PC-3 (cell line): ENCODE measurements at regions not wholly inside any gene's neighbourhood (a gene's known extent, or its start where the extent isn't known, plus 50 kb on each side); places are given as distances from the start of the nearest gene placed in this dataset.

Source experiments
- ATAC-seq: fragments of 200-7000 bp; cut with Tn5 transposase; 2 replicates; pipeline ENCODE4 v1.9.1; 2020; ENCODE audit warnings: mild to moderate bottlenecking, moderate library complexity
- BruUV-seq: library from RNA; stranded (reverse); fragments of 400-500 nt; replicated peaks from 2 replicates; lab custom pipeline; 2021; lab: Mats Ljungman, UMichigan
- CTCF ChIA-PET: fragments of 300-600 bp; sonication (Branson Sonifier 250); formaldehyde crosslinking; loops from one replicate; lab custom pipeline; 2022; ENCODE audit warnings: antibody characterized with exemption; lab: Charles Lee
- POLR2A ChIA-PET: fragments of 300-600 bp; sonication (Branson Sonifier 250); formaldehyde crosslinking; loops from one replicate; lab custom pipeline; 2022; ENCODE audit warnings: antibody characterized with exemption; ENCODE audit not compliant: unreplicated experiment; lab: Charles Lee
- DNase-seq: peaks from one replicate; pipeline ENCODE4 v3.0.0-alpha.2; 2015
- H2AFZ ChIP-seq: fragments of 300-600 bp; sonication (generic); 2 replicates; pipeline ENCODE4 v1.6.0; 2016; ENCODE audit warnings: antibody characterized with exemption, low read length
- H3F3A ChIP-seq: fragments of 300-600 bp; sonication (generic); one replicate; pipeline ENCODE4 v1.6.0; 2017; ENCODE audit warnings: antibody characterized with exemption, low read length, control low read depth, mild to moderate bottlenecking; ENCODE audit not compliant: unreplicated experiment
- H3K27ac ChIP-seq: fragments of 300-600 bp; sonication (generic); 2 replicates; pipeline ENCODE4 v1.5.1; 2016; ENCODE audit warnings: mild to moderate bottlenecking, low read length
- H3K27me3 ChIP-seq: fragments of 300-600 bp; sonication (generic); 2 replicates; pipeline ENCODE4 v1.6.1; 2016; ENCODE audit warnings: low read length, mixed read lengths
- H3K36me3 ChIP-seq: fragments of 300-600 bp; sonication (generic); 2 replicates; pipeline ENCODE4 v1.6.1; 2016; ENCODE audit warnings: low read depth, mixed run types, low read length, mixed read lengths
- H3K4me1 ChIP-seq: fragments of 300-600 bp; sonication (generic); 2 replicates; pipeline ENCODE4 v1.5.1; 2016; ENCODE audit warnings: low read length; ENCODE audit not compliant: insufficient read depth
- H3K4me2 ChIP-seq: fragments of 300-600 bp; sonication (generic); 2 replicates; pipeline ENCODE4 v1.6.0; 2016; ENCODE audit warnings: low read length
- H3K4me3 ChIP-seq: fragments of 300-600 bp; sonication (generic); 2 replicates; pipeline ENCODE4 v1.5.1; 2016; ENCODE audit warnings: mild to moderate bottlenecking, low read length, mixed read lengths
- H3K79me2 ChIP-seq: fragments of 300-600 bp; sonication (generic); 2 replicates; pipeline ENCODE4 v1.6.1; 2017; ENCODE audit warnings: low read length, mixed read lengths
- H3K9ac ChIP-seq: fragments of 300-600 bp; sonication (generic); 2 replicates; pipeline ENCODE4 v1.6.0; 2016; ENCODE audit warnings: mild to moderate bottlenecking, low read length
- H3K9me2 ChIP-seq: fragments of 300-600 bp; sonication (generic); replicated peaks from 2 replicates; pipeline ENCODE4 v1.6.1; 2016; ENCODE audit warnings: mixed run types, low read length, mixed read lengths
- H3K9me3 ChIP-seq: fragments of 300-600 bp; sonication (generic); 2 replicates; pipeline ENCODE4 v1.6.1; 2016; ENCODE audit warnings: low read length, mixed read lengths
- H4K20me1 ChIP-seq: fragments of 300-600 bp; sonication (generic); 2 replicates; pipeline ENCODE4 v1.6.1; 2016; ENCODE audit warnings: low read length, mixed read lengths
- EZH2 ChIP-seq: fragments of 300-600 bp; sonication (generic); IDR thresholded peaks from one replicate; pipeline ENCODE4 v1.6.1; 2017; ENCODE audit warnings: antibody characterized with exemption, mild to moderate bottlenecking, low read length; ENCODE audit not compliant: unreplicated experiment
- EZH2phosphoT487 ChIP-seq: fragments of 300-600 bp; sonication (generic); IDR thresholded peaks from 2 replicates; pipeline ENCODE4 v1.6.1; 2018; ENCODE audit warnings: mild to moderate bottlenecking, antibody characterized with exemption, low read length, borderline replicate concordance
- intact Hi-C: fragments of 100-400 bp; cut with micrococcal nuclease; formaldehyde crosslinking; loops from 2 replicates; pipeline ENCODE4 v1.9.0; 2023
- TF ChIP-seq, protein P1 (sequence below): fragments of 300-600 bp; sonication (generic); conservative IDR thresholded peaks from 2 replicates; pipeline ENCODE4 v1.5.1; 2017; ENCODE audit warnings: antibody characterized with exemption, low read depth, mild to moderate bottlenecking, low read length

DNA sequence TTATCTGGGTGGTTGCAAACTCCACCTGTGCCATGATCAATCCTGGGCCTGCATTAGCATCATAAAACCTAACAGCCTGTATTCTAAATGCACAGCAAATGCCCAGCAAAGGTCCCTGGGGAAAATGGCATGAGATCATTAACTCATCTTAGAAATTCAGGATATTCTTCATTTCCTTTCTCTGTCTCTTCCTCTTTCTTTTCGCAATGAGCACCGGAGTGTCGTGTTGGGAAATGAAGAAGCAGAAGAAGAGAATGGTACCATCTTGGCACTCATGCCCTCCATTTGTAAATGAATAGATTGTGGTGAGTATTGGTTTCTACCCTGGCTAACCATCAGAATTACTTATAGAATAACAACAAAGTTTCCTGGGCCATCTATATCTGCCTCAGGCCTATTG lies 193.6 kb downstream of the GALC start:
- Histone ChIP-seq H3K9me2 (no peaks in the 10 kb centered on the region), H3K9ac (no peak overlapping the region), H3K4me1 (no peaks in the 10 kb centered on the region), H3K27ac (no peak overlapping the region), H3K27me3 (no peaks in the 10 kb centered on the region), H3F3A (no peaks in the 10 kb centered on the region), H3K36me3 (no peaks in the 10 kb centered on the region), H2AFZ (no peak overlapping the region), H3K4me2 (no peak overlapping the region), H3K79me2 (no peaks in the 10 kb centered on the region), H4K20me1 (no peaks in the 10 kb centered on the region), H3K4me3 (no peak overlapping the region), H3K9me3 (peaks cover 9% of the 10 kb centered on the region)
- CTCF ChIA-PET: no interaction called here
- TF ChIP-seq, protein P1, sequence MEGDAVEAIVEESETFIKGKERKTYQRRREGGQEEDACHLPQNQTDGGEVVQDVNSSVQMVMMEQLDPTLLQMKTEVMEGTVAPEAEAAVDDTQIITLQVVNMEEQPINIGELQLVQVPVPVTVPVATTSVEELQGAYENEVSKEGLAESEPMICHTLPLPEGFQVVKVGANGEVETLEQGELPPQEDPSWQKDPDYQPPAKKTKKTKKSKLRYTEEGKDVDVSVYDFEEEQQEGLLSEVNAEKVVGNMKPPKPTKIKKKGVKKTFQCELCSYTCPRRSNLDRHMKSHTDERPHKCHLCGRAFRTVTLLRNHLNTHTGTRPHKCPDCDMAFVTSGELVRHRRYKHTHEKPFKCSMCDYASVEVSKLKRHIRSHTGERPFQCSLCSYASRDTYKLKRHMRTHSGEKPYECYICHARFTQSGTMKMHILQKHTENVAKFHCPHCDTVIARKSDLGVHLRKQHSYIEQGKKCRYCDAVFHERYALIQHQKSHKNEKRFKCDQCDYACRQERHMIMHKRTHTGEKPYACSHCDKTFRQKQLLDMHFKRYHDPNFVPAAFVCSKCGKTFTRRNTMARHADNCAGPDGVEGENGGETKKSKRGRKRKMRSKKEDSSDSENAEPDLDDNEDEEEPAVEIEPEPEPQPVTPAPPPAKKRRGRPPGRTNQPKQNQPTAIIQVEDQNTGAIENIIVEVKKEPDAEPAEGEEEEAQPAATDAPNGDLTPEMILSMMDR: no peak
- TF ChIP-seq EZH2phosphoT487 (no peak), EZH2 (no peak)
- POLR2A ChIA-PET: no interaction called here
- DNase-seq (no peak), ATAC-seq (no peak)
- intact Hi-C loops: no loop called here
- no TSS peak for BruUV-seq

GRCh38 chr14:87797001-87797400 lies 196.0 kb downstream of the GALC start:
- ChIA-PET POLR2A (no interaction called here), CTCF (no interaction called here)
- no peak overlapping the region for H2AFZ ChIP-seq
- H3K27me3 ChIP-seq: no peaks in the 10 kb centered on the region
- no peak overlapping the region for H3K4me3 ChIP-seq
- BruUV-seq: no TSS peak
- H3F3A ChIP-seq: no peaks in the 10 kb centered on the region
- TF ChIP-seq, protein P1: no peak
- TF ChIP-seq EZH2phosphoT487 (no peak), EZH2 (no peak)
- no peak overlapping the region for H3K4me2 ChIP-seq
- H3K27ac ChIP-seq: no peak overlapping the region
- H4K20me1 ChIP-seq: no peaks in the 10 kb centered on the region
- no peaks in the 10 kb centered on the region for H3K36me3 ChIP-seq
- no peaks in the 10 kb centered on the region for H3K4me1 ChIP-seq
- H3K9ac ChIP-seq: no peak overlapping the region
- H3K79me2 ChIP-seq: no peaks in the 10 kb centered on the region
- peaks cover 3% of the 10 kb centered on the region; the same call in 1 of the 2 replicates for H3K9me3 ChIP-seq
- no peak for DNase-seq
- no peaks in the 10 kb centered on the region for H3K9me2 ChIP-seq
- intact Hi-C loops: no loop called here
- no peak for ATAC-seq

DNA sequence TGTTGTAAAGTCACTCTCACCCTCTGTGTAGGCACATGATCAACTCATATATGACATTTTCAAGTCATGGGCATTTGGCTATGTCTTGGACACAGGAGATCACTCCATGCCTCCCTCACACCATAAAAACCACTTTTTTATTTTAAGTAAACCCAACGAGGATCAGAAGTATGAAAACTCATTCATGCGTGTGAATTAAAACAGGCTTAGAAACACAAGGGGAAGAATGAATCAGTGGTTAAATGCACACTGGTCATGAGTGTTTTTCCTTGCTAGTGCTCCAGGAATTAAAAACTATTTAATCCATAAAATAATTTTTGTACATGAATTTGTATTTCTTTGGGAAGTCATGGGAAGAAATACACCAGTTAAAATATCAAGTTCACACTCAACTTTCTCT lies 198.4 kb downstream of the GALC start:
- DNase-seq: no peak
- ChIA-PET POLR2A (no interaction called here), CTCF (no interaction called here)
- no peaks in the 10 kb centered on the region for H3K9me3 ChIP-seq
- no peaks in the 10 kb centered on the region for H3F3A ChIP-seq
- no peak overlapping the region for H3K9ac ChIP-seq
- H3K4me1 ChIP-seq: no peaks in the 10 kb centered on the region
- H3K4me3 ChIP-seq: no peak overlapping the region
- no peak overlapping the region for H3K27ac ChIP-seq
- H3K36me3 ChIP-seq: no peaks in the 10 kb centered on the region
- TF ChIP-seq, protein P1: no peak
- no peak for TF ChIP-seq EZH2
- no peak for TF ChIP-seq EZH2phosphoT487
- intact Hi-C loops: no loop called here
- H3K4me2 ChIP-seq: no peak overlapping the region
- no peak for ATAC-seq
- no peaks in the 10 kb centered on the region for H3K9me2 ChIP-seq
- H3K27me3 ChIP-seq: no peaks in the 10 kb centered on the region
- no peak overlapping the region for H2AFZ ChIP-seq
- no peaks in the 10 kb centered on the region for H3K79me2 ChIP-seq
- no TSS peak for BruUV-seq
- H4K20me1 ChIP-seq: no peaks in the 10 kb centered on the region
